SK-N-SH (cell line): ENCODE measurements at regions not wholly inside any gene's neighbourhood (a gene's known extent, or its start where the extent isn't known, plus 50 kb on each side); places are given as distances from the start of the nearest gene placed in this dataset.

ENCODE experiments used
- ELF1 ChIP-seq: IDR thresholded peaks from 2 replicates; pipeline ENCODE4 v1.4.0; 2012
- EZH2phosphoT487 ChIP-seq: fragments of 200-600 bp; sonication (generic); IDR thresholded peaks from 2 replicates; pipeline ENCODE4 v1.6.1; 2017; ENCODE audit warnings: low read depth, mixed run types, mild to moderate bottlenecking, antibody characterized with exemption, moderate library complexity, borderline replicate concordance
- FOXM1 ChIP-seq: IDR thresholded peaks from 2 replicates; pipeline ENCODE4 v1.4.0; 2012; ENCODE audit warnings: low read depth, mild to moderate bottlenecking
- GABPA ChIP-seq: IDR thresholded peaks from 2 replicates; pipeline ENCODE4 v1.4.0; 2012; ENCODE audit warnings: low read depth, mild to moderate bottlenecking
- NFIC ChIP-seq: IDR thresholded peaks from 2 replicates; pipeline ENCODE4 v1.4.0; 2012; ENCODE audit warnings: borderline replicate concordance
- POLR2AphosphoS5 ChIP-seq: IDR thresholded peaks from 2 replicates; pipeline ENCODE4 v1.6.1; 2012; ENCODE audit warnings: low read depth, low read length
- REST ChIP-seq: IDR thresholded peaks from 2 replicates; pipeline ENCODE4 v1.6.1; 2012; ENCODE audit warnings: mild to moderate bottlenecking, low read depth, low read length, moderate library complexity
- USF1 ChIP-seq: IDR thresholded peaks from 2 replicates; pipeline ENCODE4 v1.4.0; 2012; ENCODE audit warnings: low read depth, borderline replicate concordance
- TF ChIP-seq, protein P1 (sequence below): fragments of 200-600 bp; sonication (generic); IDR thresholded peaks from 2 replicates; pipeline ENCODE4 v1.6.1; 2017; ENCODE audit warnings: antibody characterized with exemption, mild to moderate bottlenecking, moderate library complexity
- TF ChIP-seq, protein P2 (sequence below): IDR thresholded peaks from 2 replicates; pipeline ENCODE4 v1.4.0; 2012; ENCODE audit warnings: low read depth, borderline replicate concordance

- TF ChIP-seq, protein P1, sequence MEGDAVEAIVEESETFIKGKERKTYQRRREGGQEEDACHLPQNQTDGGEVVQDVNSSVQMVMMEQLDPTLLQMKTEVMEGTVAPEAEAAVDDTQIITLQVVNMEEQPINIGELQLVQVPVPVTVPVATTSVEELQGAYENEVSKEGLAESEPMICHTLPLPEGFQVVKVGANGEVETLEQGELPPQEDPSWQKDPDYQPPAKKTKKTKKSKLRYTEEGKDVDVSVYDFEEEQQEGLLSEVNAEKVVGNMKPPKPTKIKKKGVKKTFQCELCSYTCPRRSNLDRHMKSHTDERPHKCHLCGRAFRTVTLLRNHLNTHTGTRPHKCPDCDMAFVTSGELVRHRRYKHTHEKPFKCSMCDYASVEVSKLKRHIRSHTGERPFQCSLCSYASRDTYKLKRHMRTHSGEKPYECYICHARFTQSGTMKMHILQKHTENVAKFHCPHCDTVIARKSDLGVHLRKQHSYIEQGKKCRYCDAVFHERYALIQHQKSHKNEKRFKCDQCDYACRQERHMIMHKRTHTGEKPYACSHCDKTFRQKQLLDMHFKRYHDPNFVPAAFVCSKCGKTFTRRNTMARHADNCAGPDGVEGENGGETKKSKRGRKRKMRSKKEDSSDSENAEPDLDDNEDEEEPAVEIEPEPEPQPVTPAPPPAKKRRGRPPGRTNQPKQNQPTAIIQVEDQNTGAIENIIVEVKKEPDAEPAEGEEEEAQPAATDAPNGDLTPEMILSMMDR, result no peak
- no peak for TF ChIP-seq FOXM1
- no peak for TF ChIP-seq POLR2AphosphoS5
- TF ChIP-seq NFIC, result no peak
- TF ChIP-seq EZH2phosphoT487, result no peak
- TF ChIP-seq REST, result no peak
- TF ChIP-seq USF1, result no peak
- TF ChIP-seq, protein P2, sequence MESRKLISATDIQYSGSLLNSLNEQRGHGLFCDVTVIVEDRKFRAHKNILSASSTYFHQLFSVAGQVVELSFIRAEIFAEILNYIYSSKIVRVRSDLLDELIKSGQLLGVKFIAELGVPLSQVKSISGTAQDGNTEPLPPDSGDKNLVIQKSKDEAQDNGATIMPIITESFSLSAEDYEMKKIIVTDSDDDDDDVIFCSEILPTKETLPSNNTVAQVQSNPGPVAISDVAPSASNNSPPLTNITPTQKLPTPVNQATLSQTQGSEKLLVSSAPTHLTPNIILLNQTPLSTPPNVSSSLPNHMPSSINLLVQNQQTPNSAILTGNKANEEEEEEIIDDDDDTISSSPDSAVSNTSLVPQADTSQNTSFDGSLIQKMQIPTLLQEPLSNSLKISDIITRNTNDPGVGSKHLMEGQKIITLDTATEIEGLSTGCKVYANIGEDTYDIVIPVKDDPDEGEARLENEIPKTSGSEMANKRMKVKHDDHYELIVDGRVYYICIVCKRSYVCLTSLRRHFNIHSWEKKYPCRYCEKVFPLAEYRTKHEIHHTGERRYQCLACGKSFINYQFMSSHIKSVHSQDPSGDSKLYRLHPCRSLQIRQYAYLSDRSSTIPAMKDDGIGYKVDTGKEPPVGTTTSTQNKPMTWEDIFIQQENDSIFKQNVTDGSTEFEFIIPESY, result no peak
- TF ChIP-seq ELF1, result no peak
- TF ChIP-seq GABPA, result no peak
These were observed 143.1 kb upstream of the L3MBTL4 start for GRCh38 chr18:6557770-6558248.
